GM12878 (cell line): ENCODE measurements at regions not wholly inside any gene's neighbourhood (a gene's known extent, or its start where the extent isn't known, plus 50 kb on each side); places are given as distances from the start of the nearest gene placed in this dataset.
A peak's percentile ranks its signal among the peaks of the same experiment; 100 is the strongest.

Source experiments
- ATAC-seq: fragments of 200-7000 bp; cut with Tn5 transposase; 3 replicates; pipeline ENCODE4 v1.9.1; 2020; ENCODE audit warnings: mild to moderate bottlenecking, moderate library complexity
- BruUV-seq: library from RNA; stranded (reverse); fragments of 400-500 nt; replicated peaks from 2 replicates; lab custom pipeline; 2021; lab: Mats Ljungman, UMichigan
- CTCF ChIA-PET: fragments of 300-600 bp; sonication (Branson Sonifier 250); formaldehyde crosslinking; extraction: SDS; loops from one replicate; lab custom pipeline; 2021; ENCODE audit warnings: inconsistent platforms; lab: Yijun Ruan, JAX
- POLR2A ChIA-PET: fragments of 350-600 bp; formaldehyde crosslinking; extraction: SDS; loops from one replicate; lab custom pipeline; 2021; ENCODE audit warnings: inconsistent platforms; lab: Charles Lee
- RAD21 ChIA-PET: fragments of 300-600 bp; sonication (Branson Sonifier 250); formaldehyde crosslinking; loops from one replicate; lab custom pipeline; 2023; ENCODE audit warnings: antibody characterized with exemption; ENCODE audit not compliant: unreplicated experiment; lab: Charles Lee
- SMC1A ChIA-PET: fragments of 300-600 bp; sonication (Branson Sonifier 250); formaldehyde crosslinking; loops from one replicate; lab custom pipeline; 2023; ENCODE audit not compliant: unreplicated experiment, uncharacterized antibody; lab: Charles Lee
- DNase-seq: peaks from one replicate; pipeline ENCODE4 v3.0.0-alpha.2; 2011; ENCODE audit warnings: low read depth, low spot score
- FAIRE-seq: peaks from 3 replicates; lab custom pipeline; 2011; peaks lifted over from hg19 to GRCh38; lab: Jason Lieb, UNC
- H2AFZ ChIP-seq: 2 replicates; pipeline ENCODE4 v1.6.0; 2011; ENCODE audit warnings: low read depth, low read length, control low read depth; ENCODE audit not compliant: control insufficient read depth
- H3K27ac ChIP-seq: 2 replicates; pipeline ENCODE4 v1.5.1; 2011; ENCODE audit warnings: control low read depth; ENCODE audit not compliant: control insufficient read depth, insufficient read depth
- H3K27me3 ChIP-seq, 2 experiments: replicated peaks in 1 of 2; 2 replicates each; pipeline versions ENCODE4 v1.6.0 to v1.6.1; 2011; ENCODE audit warnings: low read length in 1 of 2; ENCODE audit not compliant: control insufficient read depth in 2 of 2, insufficient read depth in 2 of 2
- H3K36me3 ChIP-seq, 2 experiments: 2 replicates each; pipeline ENCODE4 v1.5.1; 2011; ENCODE audit warnings: low read length in 1 of 2; ENCODE audit not compliant: control insufficient read depth in 2 of 2, insufficient read depth in 2 of 2
- H3K4me1 ChIP-seq: 2 replicates; pipeline ENCODE4 v1.6.1; 2011; ENCODE audit warnings: mild to moderate bottlenecking, low read length, moderate library complexity, mixed read lengths; ENCODE audit not compliant: control insufficient read depth, insufficient read depth
- H3K4me2 ChIP-seq: 2 replicates; pipeline ENCODE4 v1.6.0; 2011; ENCODE audit warnings: control low read depth; ENCODE audit not compliant: control insufficient read depth, insufficient read depth
- H3K4me3 ChIP-seq: fragments of 200-600 bp; sonication (generic); 2 replicates; pipeline ENCODE4 v1.5.1; 2016
- H3K79me2 ChIP-seq: 2 replicates; pipeline ENCODE4 v1.6.0; 2011; ENCODE audit warnings: low read length; ENCODE audit not compliant: control insufficient read depth, insufficient read depth
- H3K9ac ChIP-seq: 2 replicates; pipeline ENCODE4 v1.8.0; 2011; ENCODE audit warnings: low read length, control low read depth, mixed read lengths; ENCODE audit not compliant: control insufficient read depth, insufficient read depth
- H3K9me3 ChIP-seq: replicated peaks from 3 replicates; pipeline ENCODE4 v1.5.1; 2011; ENCODE audit warnings: mild to moderate bottlenecking, low read length; ENCODE audit not compliant: control insufficient read depth, insufficient read depth
- H4K20me1 ChIP-seq: 2 replicates; pipeline ENCODE4 v1.6.0; 2011; ENCODE audit not compliant: control insufficient read depth, insufficient read depth
- CUX1 ChIP-seq: IDR thresholded peaks from 2 replicates; pipeline ENCODE4 v1.6.1; 2012; ENCODE audit warnings: improper control_type of control experiment, low read depth, low read length; ENCODE audit not compliant: insufficient replicate concordance
- DPF2 ChIP-seq: fragments of 450-650 bp; IDR thresholded peaks from 2 replicates; pipeline ENCODE4 v1.6.1; 2017; ENCODE audit warnings: mild to moderate bottlenecking
- ESRRA ChIP-seq: IDR thresholded peaks from 2 replicates; pipeline ENCODE4 v1.6.1; 2012; ENCODE audit warnings: mild to moderate bottlenecking, low read length, improper control_type of control experiment
- HDAC2 ChIP-seq: fragments of 200-600 bp; sonication (generic); IDR thresholded peaks from 2 replicates; pipeline ENCODE4 v1.6.1; 2017
- IRF5 ChIP-seq: fragments of 450-650 bp; IDR thresholded peaks from 2 replicates; pipeline ENCODE4 v1.6.1; 2017; ENCODE audit warnings: borderline replicate concordance
- MXI1 ChIP-seq: fragments of 150-350 bp; IDR thresholded peaks from 2 replicates; pipeline ENCODE4 v1.6.1; 2011; ENCODE audit warnings: low read depth, mild to moderate bottlenecking, inconsistent platforms, low read length, improper control_type of control experiment
- NR2C1 ChIP-seq: fragments of 450-650 bp; IDR thresholded peaks from 2 replicates; pipeline ENCODE4 v1.6.1; 2017; ENCODE audit warnings: antibody characterized with exemption, mild to moderate bottlenecking, moderate library complexity
- PAX8 ChIP-seq: fragments of 450-650 bp; IDR thresholded peaks from 2 replicates; pipeline ENCODE4 v1.6.1; 2017; ENCODE audit warnings: mild to moderate bottlenecking, moderate library complexity
- SIN3A ChIP-seq: IDR thresholded peaks from 2 replicates; pipeline ENCODE4 v1.6.1; 2012; ENCODE audit warnings: low read depth, low read length, improper control_type of control experiment
- SREBF1 ChIP-seq: IDR thresholded peaks from 2 replicates; pipeline ENCODE4 v1.6.1; 2012; ENCODE audit warnings: mild to moderate bottlenecking, low read length
- STAT3 ChIP-seq: IDR thresholded peaks from 2 replicates; pipeline ENCODE4 v1.6.1; 2011; ENCODE audit warnings: low read depth, low read length, improper control_type of control experiment
- USF2 ChIP-seq: IDR thresholded peaks from 2 replicates; pipeline ENCODE4 v1.6.1; 2011; ENCODE audit warnings: low read depth, low read length, improper control_type of control experiment, borderline replicate concordance
- WRNIP1 ChIP-seq: IDR thresholded peaks from 2 replicates; pipeline ENCODE4 v1.6.1; 2011; ENCODE audit warnings: low read depth, low read length, improper control_type of control experiment, borderline replicate concordance
- ZNF207 ChIP-seq: fragments of 450-650 bp; IDR thresholded peaks from 2 replicates; pipeline ENCODE4 v1.6.1; 2014; ENCODE audit warnings: antibody characterized with exemption, mild to moderate bottlenecking, borderline replicate concordance
- ZZZ3 ChIP-seq: IDR thresholded peaks from 2 replicates; pipeline ENCODE4 v1.6.1; 2011; ENCODE audit warnings: low read depth; ENCODE audit not compliant: control insufficient read depth, insufficient read length
- WGBS: methylation state at CpG from one replicate; pipeline ENCODE4 v1.1.6; 2016; ENCODE audit warnings: low lambda C conversion rate; ENCODE audit not compliant: insufficient replicate concordance, insufficient coverage; ENCODE audit errors: missing lambda C conversion rate; 5-methylcytosine and 5-hydroxymethylcytosine counted together
- in situ Hi-C: fragments of 300-500 bp; cut with MboI; formaldehyde crosslinking; loops from 9 replicates; pipeline ENCODE4 v1.14.3; 2018; ENCODE audit warnings: mixed read lengths
- intact Hi-C: fragments of 100-400 bp; cut with micrococcal nuclease; formaldehyde crosslinking; loops from one replicate; pipeline ENCODE4 v1.14.2; 2022; ENCODE audit not compliant: unreplicated experiment

GRCh38 chr12:131330106-131330815 lies 376.6 kb downstream of the ADGRD1 start:
- WGBS = 42% methylated on average over 9 of the region's 9 CpGs
- CTCF ChIA-PET = no interaction called here
- FAIRE-seq = peak; percentile 7

More at GRCh38 chr12:131330106-131330815, 376.6 kb downstream of the ADGRD1 start:
- TF ChIP-seq SREBF1 (no peak), STAT3 (no peak), NR2C1 (no peak), ZZZ3 (no peak), MXI1 (no peak), DPF2 (no peak), PAX8 (no peak), HDAC2 (no peak), ZNF207 (no peak), WRNIP1 (no peak), CUX1 (no peak), IRF5 (no peak), USF2 (no peak), SIN3A (no peak), ESRRA (no peak)
- POLR2A ChIA-PET = no interaction called here
- DNase-seq = no peak
- Histone ChIP-seq H3K9me3 (no peaks in the 10 kb centered on the region), H3K79me2 (no peaks in the 10 kb centered on the region), H3K36me3 (no peaks in the 10 kb centered on the region), H3K4me3 (no peak overlapping the region), H3K9ac (no peak overlapping the region), H3K27ac (no peak overlapping the region), H2AFZ (no peak overlapping the region), H3K4me1 (no peaks in the 10 kb centered on the region), H3K27me3 (no peaks in the 10 kb centered on the region), H4K20me1 (no peaks in the 10 kb centered on the region), H3K4me2 (no peak overlapping the region)
- in situ Hi-C loops (loop anchor here (5.0 kb wide), 1 partner anchor 297 kb away; no protein-coding TSS in a partner anchor), intact Hi-C loops (no loop called here)
- RAD21 ChIA-PET = no interaction called here
- SMC1A ChIA-PET = no interaction called here
- BruUV-seq = no TSS peak
- no peak for ATAC-seq
